H9 (cell line): ENCODE measurements at regions not wholly inside any gene's neighbourhood (a gene's known extent, or its start where the extent isn't known, plus 50 kb on each side); places are given as distances from the start of the nearest gene placed in this dataset.

Source experiments
- DNase-seq: peaks from one replicate; pipeline ENCODE4 v3.0.0-alpha.2; 2017
- H2AFZ ChIP-seq: one replicate; pipeline ENCODE4 v1.6.1; 2013; ENCODE audit warnings: mild to moderate bottlenecking, low read length, control low read depth, moderate library complexity
- H2AK5ac ChIP-seq: 2 replicates; pipeline ENCODE4 v1.6.1; 2013; ENCODE audit warnings: low read length, control low read depth, mixed read lengths; ENCODE audit not compliant: insufficient read length
- H2BK120ac ChIP-seq: one replicate; pipeline ENCODE4 v1.6.1; 2013; ENCODE audit warnings: low read depth, mild to moderate bottlenecking, low read length, control low read depth, inconsistent platforms; ENCODE audit not compliant: poor library complexity, severe bottlenecking
- H2BK12ac ChIP-seq: 2 replicates; pipeline ENCODE4 v1.6.1; 2013; ENCODE audit warnings: low read length, control low read depth, mixed read lengths, low read depth; ENCODE audit not compliant: insufficient read length
- H2BK15ac ChIP-seq: 2 replicates; pipeline ENCODE4 v1.6.1; 2013; ENCODE audit warnings: low read depth, low read length, control low read depth
- H2BK20ac ChIP-seq: one replicate; pipeline ENCODE4 v1.6.1; 2013; ENCODE audit warnings: low read depth, mild to moderate bottlenecking, low read length, control low read depth, inconsistent platforms; ENCODE audit not compliant: poor library complexity, severe bottlenecking
- H2BK5ac ChIP-seq: 2 replicates; pipeline ENCODE4 v1.6.1; 2013; ENCODE audit warnings: low read length, control low read depth, mixed read lengths; ENCODE audit not compliant: insufficient read length
- H3K14ac ChIP-seq: 2 replicates; pipeline ENCODE4 v1.6.1; 2013; ENCODE audit warnings: low read length, control low read depth; ENCODE audit not compliant: insufficient read depth
- H3K18ac ChIP-seq: 2 replicates; pipeline ENCODE4 v1.6.1; 2013; ENCODE audit warnings: low read depth, mild to moderate bottlenecking, mixed read lengths, low read length, control low read depth; ENCODE audit not compliant: insufficient read length
- H3K23ac ChIP-seq: 2 replicates; pipeline ENCODE4 v1.6.1; 2013; ENCODE audit warnings: low read length, control low read depth, mixed read lengths, low read depth; ENCODE audit not compliant: insufficient read length
- H3K23me2 ChIP-seq: 2 replicates; pipeline ENCODE4 v1.6.1; 2013; ENCODE audit warnings: low read depth, mild to moderate bottlenecking, mixed read lengths, low read length, control low read depth; ENCODE audit not compliant: insufficient read length, poor library complexity, severe bottlenecking
- H3K27ac ChIP-seq: 2 replicates; pipeline ENCODE4 v1.5.1; 2013; ENCODE audit warnings: low read length, control low read depth, mixed read lengths, low read depth; ENCODE audit not compliant: insufficient read length
- H3K27me3 ChIP-seq: 2 replicates; pipeline ENCODE4 v1.6.1; 2013; ENCODE audit warnings: low read length, control low read depth, inconsistent platforms; ENCODE audit not compliant: insufficient read depth
- H3K4ac ChIP-seq: 2 replicates; pipeline ENCODE4 v1.6.1; 2013; ENCODE audit warnings: low read depth, mild to moderate bottlenecking, control low read depth, inconsistent platforms, low read length, moderate library complexity
- H3K4me1 ChIP-seq: 2 replicates; pipeline ENCODE4 v1.6.1; 2013; ENCODE audit warnings: low read length, control low read depth, inconsistent platforms; ENCODE audit not compliant: insufficient read depth
- H3K4me2 ChIP-seq: 2 replicates; pipeline ENCODE4 v1.6.1; 2013; ENCODE audit warnings: low read length, control low read depth, mixed read lengths; ENCODE audit not compliant: insufficient read length, insufficient read depth
- H3K56ac ChIP-seq: 2 replicates; pipeline ENCODE4 v1.6.1; 2013; ENCODE audit warnings: low read depth, mild to moderate bottlenecking, mixed read lengths, low read length, control low read depth; ENCODE audit not compliant: insufficient read length
- H3K79me1 ChIP-seq: 2 replicates; pipeline ENCODE4 v1.6.1; 2013; ENCODE audit warnings: low read depth, mild to moderate bottlenecking, moderate library complexity, low read length, control low read depth, inconsistent platforms; ENCODE audit not compliant: insufficient read depth, poor library complexity, severe bottlenecking
- H3K79me2 ChIP-seq: 2 replicates; pipeline ENCODE4 v1.6.1; 2013; ENCODE audit warnings: low read length, control low read depth, inconsistent platforms; ENCODE audit not compliant: insufficient read depth
- H3K9ac ChIP-seq: 2 replicates; pipeline ENCODE4 v1.6.1; 2013; ENCODE audit warnings: low read length, control low read depth, mixed read lengths; ENCODE audit not compliant: insufficient read length; ENCODE audit errors: extremely low read depth
- H3K9me3 ChIP-seq: one replicate; pipeline ENCODE4 v1.6.1; 2013; ENCODE audit warnings: low read depth, low read length, inconsistent platforms; ENCODE audit not compliant: control insufficient read depth
- H3T11ph ChIP-seq: one replicate; pipeline ENCODE4 v1.6.1; 2013; ENCODE audit warnings: mild to moderate bottlenecking, low read length, control low read depth, inconsistent platforms
- H4K20me1 ChIP-seq: one replicate; pipeline ENCODE4 v1.6.1; 2013; ENCODE audit not compliant: control insufficient read depth, insufficient read length, insufficient read depth
- H4K5ac ChIP-seq: 2 replicates; pipeline ENCODE4 v1.6.1; 2013; ENCODE audit warnings: low read depth, mild to moderate bottlenecking, mixed read lengths, low read length, control low read depth; ENCODE audit not compliant: insufficient read length
- H4K8ac ChIP-seq: replicated peaks from 2 replicates; pipeline ENCODE4 v1.6.1; 2013; ENCODE audit warnings: low read length, control low read depth, mixed read lengths, low read depth; ENCODE audit not compliant: insufficient read length
- H4K91ac ChIP-seq: 2 replicates; pipeline ENCODE4 v1.6.1; 2013; ENCODE audit warnings: low read depth, mild to moderate bottlenecking, moderate library complexity, mixed read lengths, low read length, control low read depth; ENCODE audit not compliant: insufficient read length
- H3K27ac Mint-ChIP-seq, 3 experiments: 2 replicates in 2 of 3; 3 replicates in 1 of 3; pipeline ENCODE4 v1.8.0; 2020 to 2021; ENCODE audit warnings: mixed read lengths in 3 of 3, mild to moderate bottlenecking in 1 of 3, moderate library complexity in 1 of 3
- H3K27me3 Mint-ChIP-seq: 2 replicates; pipeline ENCODE4 v1.8.0; 2021; ENCODE audit warnings: low read depth, mild to moderate bottlenecking, moderate library complexity, mixed read lengths
- H3K36me3 Mint-ChIP-seq, 3 experiments: 2 replicates in 2 of 3; 3 replicates in 1 of 3; pipeline ENCODE4 v1.8.0; 2020 to 2021; ENCODE audit warnings: low read depth in 3 of 3, mixed read lengths in 3 of 3; ENCODE audit not compliant: insufficient read depth in 1 of 3
- H3K4me1 Mint-ChIP-seq, 2 experiments: 2 replicates each; pipeline ENCODE4 v1.8.0; 2020; ENCODE audit warnings: mixed read lengths in 2 of 2
- H3K4me3 Mint-ChIP-seq, 2 experiments: 2 replicates in 1 of 2; 3 replicates in 1 of 2; pipeline ENCODE4 v1.8.0; 2020 to 2021; ENCODE audit warnings: mild to moderate bottlenecking in 2 of 2, mixed read lengths in 2 of 2, moderate library complexity in 1 of 2
- H3K9me3 Mint-ChIP-seq, 2 experiments: 2 replicates in 1 of 2; 3 replicates in 1 of 2; pipeline ENCODE4 v1.8.0; 2020; ENCODE audit warnings: mild to moderate bottlenecking in 2 of 2, mixed read lengths in 2 of 2, moderate library complexity in 1 of 2
- WGBS: extraction: QIAGEN DNeasy Blood & Tissue Kit; methylation state at CpG from one replicate; pipeline ENCODE4 v1.1.7; 2013; ENCODE audit warnings: missing lambda C conversion rate, low lambda C conversion rate, mixed read lengths; ENCODE audit not compliant: insufficient read length; ENCODE audit errors: extremely low coverage; 5-methylcytosine and 5-hydroxymethylcytosine counted together
- TF ChIP-seq, protein P1 (sequence below): fragments of 200-600 bp; sonication (generic); conservative IDR thresholded peaks from 3 replicates; pipeline ENCODE4 v1.8.0; 2021; ENCODE audit warnings: antibody characterized with exemption, mild to moderate bottlenecking

DNA sequence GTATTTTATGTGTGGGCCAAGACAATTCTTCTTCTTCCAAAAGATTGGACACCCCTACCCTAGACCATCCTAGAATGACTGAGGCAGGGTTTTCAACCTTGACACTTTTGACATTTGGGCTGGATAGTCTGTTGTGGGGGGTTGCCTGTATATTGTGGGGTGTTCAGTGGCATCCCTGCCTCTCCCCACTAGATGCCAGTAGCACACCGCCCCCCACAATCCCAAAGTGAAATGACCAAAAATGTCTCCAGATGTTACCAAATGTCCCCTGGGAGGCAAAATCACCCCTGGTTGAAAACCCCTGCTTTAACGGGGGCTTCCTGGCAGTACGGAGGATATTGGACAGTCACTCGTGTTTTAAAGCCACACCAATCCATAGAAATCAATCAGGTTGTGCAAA lies 219.6 kb downstream of the PHETA1 start:
- no peak overlapping the region for H4K91ac ChIP-seq
- WGBS, result no CpG with 5 or more reads among the region's 4 CpGs
- no peak overlapping the region for H4K5ac ChIP-seq
- H3K27me3 Mint-ChIP-seq, result peaks cover 4% of the 10 kb centered on the region
- no peak overlapping the region for H2BK120ac ChIP-seq
- no peak overlapping the region for H3K14ac ChIP-seq
- no peak overlapping the region for H2BK15ac ChIP-seq
- H3K79me2 ChIP-seq, result no peaks in the 10 kb centered on the region
- no peaks in the 10 kb centered on the region for H3K27me3 ChIP-seq
- no peak overlapping the region for H3K4ac ChIP-seq
- no peak overlapping the region for H3T11ph ChIP-seq
- H4K20me1 ChIP-seq, result no peaks in the 10 kb centered on the region
- TF ChIP-seq, protein P1, sequence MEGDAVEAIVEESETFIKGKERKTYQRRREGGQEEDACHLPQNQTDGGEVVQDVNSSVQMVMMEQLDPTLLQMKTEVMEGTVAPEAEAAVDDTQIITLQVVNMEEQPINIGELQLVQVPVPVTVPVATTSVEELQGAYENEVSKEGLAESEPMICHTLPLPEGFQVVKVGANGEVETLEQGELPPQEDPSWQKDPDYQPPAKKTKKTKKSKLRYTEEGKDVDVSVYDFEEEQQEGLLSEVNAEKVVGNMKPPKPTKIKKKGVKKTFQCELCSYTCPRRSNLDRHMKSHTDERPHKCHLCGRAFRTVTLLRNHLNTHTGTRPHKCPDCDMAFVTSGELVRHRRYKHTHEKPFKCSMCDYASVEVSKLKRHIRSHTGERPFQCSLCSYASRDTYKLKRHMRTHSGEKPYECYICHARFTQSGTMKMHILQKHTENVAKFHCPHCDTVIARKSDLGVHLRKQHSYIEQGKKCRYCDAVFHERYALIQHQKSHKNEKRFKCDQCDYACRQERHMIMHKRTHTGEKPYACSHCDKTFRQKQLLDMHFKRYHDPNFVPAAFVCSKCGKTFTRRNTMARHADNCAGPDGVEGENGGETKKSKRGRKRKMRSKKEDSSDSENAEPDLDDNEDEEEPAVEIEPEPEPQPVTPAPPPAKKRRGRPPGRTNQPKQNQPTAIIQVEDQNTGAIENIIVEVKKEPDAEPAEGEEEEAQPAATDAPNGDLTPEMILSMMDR, result no peak; the same call in 2 of the 3 replicates
- no peak overlapping the region for H3K4me3 Mint-ChIP-seq
- no peak overlapping the region for H2BK12ac ChIP-seq
- H3K9ac ChIP-seq, result no peak overlapping the region
- DNase-seq, result no peak
- H2AFZ ChIP-seq, result no peak overlapping the region
- no peak overlapping the region for H3K23ac ChIP-seq
- H3K36me3 Mint-ChIP-seq, result no peaks in the 10 kb centered on the region; a peak in 2 of 7 replicates
- no peak overlapping the region for H3K27ac ChIP-seq
- no peak overlapping the region for H3K56ac ChIP-seq
- H3K4me1 ChIP-seq, result no peaks in the 10 kb centered on the region; the same call in 1 of the 2 replicates
- H4K8ac ChIP-seq, result no peak overlapping the region
- no peaks in the 10 kb centered on the region; a peak in 1 of 5 replicates for H3K9me3 Mint-ChIP-seq
- H3K23me2 ChIP-seq, result no peaks in the 10 kb centered on the region
- no peak overlapping the region for H2BK5ac ChIP-seq
- H3K79me1 ChIP-seq, result no peaks in the 10 kb centered on the region
- H3K18ac ChIP-seq, result no peak overlapping the region
- H3K9me3 ChIP-seq, result no peaks in the 10 kb centered on the region
- H3K4me2 ChIP-seq, result no peak overlapping the region
- peaks cover 19 to 31% of the 10 kb centered on the region in 2 experiments for H3K4me1 Mint-ChIP-seq
- no peak overlapping the region for H2AK5ac ChIP-seq
- H2BK20ac ChIP-seq, result no peak overlapping the region
- no peak overlapping the region for H3K27ac Mint-ChIP-seq
